ENCODE measurements at regions not wholly inside any gene's neighbourhood (a gene's known extent, or its start where the extent isn't known, plus 50 kb on each side); places are given as distances from the start of the nearest gene placed in this dataset.
"Not testable (repeated sequence)": the region's sequence is repeated elsewhere in the genome, so short reads cannot be mapped to it uniquely, and the experiment has no call there.

- Histone ChIP-seq H3K9me3 (ENCODE audit: insufficient read depth, low read length) (no peaks in the 10 kb centered on the region), H2AFZ (ENCODE audit: low read depth, low read length) (no peak overlapping the region), H3K27ac (ENCODE audit: low read length) (no peak overlapping the region), H3K27me3 (ENCODE audit: low read depth, low read length) (no peaks in the 10 kb centered on the region), H4K20me1 (ENCODE audit: insufficient read depth, low read length) (no peaks in the 10 kb centered on the region), H3K9ac (ENCODE audit: low read length) (no peak overlapping the region), H3K4me2 (ENCODE audit: low read length) (no peak overlapping the region), H3K36me3 (replicated peaks; ENCODE audit: low read depth, low read length) (no peaks in the 10 kb centered on the region), H3K79me2 (ENCODE audit: low read length) (no peaks in the 10 kb centered on the region), H3K4me1 (ENCODE audit: low read length) (no peaks in the 10 kb centered on the region), H3K4me3 (ENCODE audit: low read length) (no peak overlapping the region)
- no peak for TF ChIP-seq CTCF (IDR thresholded peaks at IDR 0.05; ENCODE audit: low read depth, low read length)
These were observed 598.9 kb upstream of the LINC00305 start for GRCh38 chr18:64747803-64748202.

GRCh38 chr18:64742898-64743297, 594.0 kb upstream of the LINC00305 start:
- H3K4me1 ChIP-seq (ENCODE audit: low read length): no peaks in the 10 kb centered on the region
- no peaks in the 10 kb centered on the region for H3K9me3 ChIP-seq (ENCODE audit: insufficient read depth, low read length)
- H3K27me3 ChIP-seq (ENCODE audit: low read depth, low read length): no peaks in the 10 kb centered on the region
- H2AFZ ChIP-seq (ENCODE audit: low read depth, low read length): no peak overlapping the region
- no peaks in the 10 kb centered on the region for H4K20me1 ChIP-seq (ENCODE audit: insufficient read depth, low read length)
- H3K36me3 ChIP-seq (replicated peaks; ENCODE audit: low read depth, low read length): no peaks in the 10 kb centered on the region
- no peak overlapping the region for H3K4me3 ChIP-seq (ENCODE audit: low read length)
- TF ChIP-seq CTCF (IDR thresholded peaks at IDR 0.05; ENCODE audit: low read depth, low read length) (no peak), EZH2phosphoT487 (IDR thresholded peaks at IDR 0.05; ENCODE audit: low read depth) (no peak)
- H3K4me2 ChIP-seq (ENCODE audit: low read length): no peak overlapping the region
- no peaks in the 10 kb centered on the region for H3K79me2 ChIP-seq (ENCODE audit: low read length)
- no peak overlapping the region for H3K9ac ChIP-seq (ENCODE audit: low read length)
- no peak overlapping the region for H3K27ac ChIP-seq (ENCODE audit: low read length)

- Histone ChIP-seq H2AFZ (ENCODE audit: low read depth, low read length) (no peak overlapping the region), H3K9ac (ENCODE audit: low read length) (no peak overlapping the region), H3K27ac (ENCODE audit: low read length) (no peak overlapping the region), H3K4me3 (ENCODE audit: low read length) (no peak overlapping the region), H3K79me2 (ENCODE audit: low read length) (no peaks in the 10 kb centered on the region), H3K4me1 (ENCODE audit: low read length) (no peaks in the 10 kb centered on the region), H3K36me3 (replicated peaks; ENCODE audit: low read depth, low read length) (no peaks in the 10 kb centered on the region), H3K4me2 (ENCODE audit: low read length) (no peak overlapping the region), H3K27me3 (ENCODE audit: low read depth, low read length) (no peaks in the 10 kb centered on the region), H4K20me1 (ENCODE audit: insufficient read depth, low read length) (no peaks in the 10 kb centered on the region), H3K9me3 (ENCODE audit: insufficient read depth, low read length) (no peaks in the 10 kb centered on the region)
- TF ChIP-seq CTCF (IDR thresholded peaks at IDR 0.05; ENCODE audit: low read depth, low read length) (no peak), EZH2phosphoT487 (IDR thresholded peaks at IDR 0.05; ENCODE audit: low read depth) (no peak)
These were observed 585.2 kb upstream of the LINC00305 start for GRCh38 chr18:64734063-64734462.

DNA sequence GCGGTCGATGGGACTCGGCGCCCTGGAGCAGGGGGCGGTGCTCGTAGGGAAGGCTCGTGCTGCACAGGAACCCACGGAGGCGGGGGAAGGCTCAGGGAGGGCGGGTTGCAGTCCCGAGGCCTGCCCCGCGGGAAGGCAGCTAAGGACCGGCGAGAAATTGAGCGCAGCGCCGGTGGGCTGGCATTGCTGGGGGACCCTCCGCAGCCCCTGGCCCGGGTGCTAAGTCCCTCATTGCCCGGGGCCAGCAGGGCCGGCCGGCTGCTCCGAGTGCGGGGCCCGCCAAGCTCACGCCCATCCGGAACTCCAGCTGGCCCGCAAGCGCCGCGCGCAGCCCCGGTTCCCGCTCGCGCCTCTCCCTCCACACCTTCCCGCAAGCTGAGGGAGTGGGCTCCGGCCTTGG, 576.8 kb upstream of the LINC00305 start:
- H3K4me2 ChIP-seq (ENCODE audit: low read length); H3K79me2 ChIP-seq (ENCODE audit: low read length); H4K20me1 ChIP-seq (ENCODE audit: insufficient read depth, low read length); H2AFZ ChIP-seq (ENCODE audit: low read depth, low read length); H3K9ac ChIP-seq (ENCODE audit: low read length); H3K36me3 ChIP-seq (replicated peaks; ENCODE audit: low read depth, low read length); H3K9me3 ChIP-seq (ENCODE audit: insufficient read depth, low read length); H3K4me1 ChIP-seq (ENCODE audit: low read length); H3K4me3 ChIP-seq (ENCODE audit: low read length); H3K27ac ChIP-seq (ENCODE audit: low read length); H3K27me3 ChIP-seq (ENCODE audit: low read depth, low read length): not testable (repeated sequence)

All from OCI-LY3 (cell line).